HEK293 (cell line): ENCODE measurements at regions not wholly inside any gene's neighbourhood (a gene's known extent, or its start where the extent isn't known, plus 50 kb on each side); places are given as distances from the start of the nearest gene placed in this dataset.

Experiments
- CTCF ChIA-PET: fragments of 350-600 bp; formaldehyde crosslinking; extraction: SDS; loops from one replicate; lab custom pipeline; 2021; ENCODE audit warnings: antibody characterized with exemption; lab: Yijun Ruan, JAX
- POLR2A ChIA-PET: fragments of 300-600 bp; formaldehyde crosslinking; extraction: SDS; loops from one replicate; lab custom pipeline; 2020; ENCODE audit warnings: antibody characterized with exemption, inconsistent platforms; lab: Yijun Ruan, JAX
- H3K27ac ChIP-seq: fragments of 200-500 bp; sonication (Bioruptor generic); 2 replicates; pipeline ENCODE4 v1.5.1; 2014; ENCODE audit warnings: low read depth, low read length, control low read depth, inconsistent platforms; ENCODE audit errors: extremely low read depth
- H3K36me3 ChIP-seq, 2 experiments: fragments of 200-500 bp in 1 of 2; sonication (Bioruptor generic) in 1 of 2; 1 replicate in 1 of 2; 2 replicates in 1 of 2; pipeline ENCODE4 v1.5.1; 2014 to 2017; ENCODE audit warnings: inconsistent platforms in 2 of 2, low read length in 2 of 2; ENCODE audit not compliant: control insufficient read depth in 2 of 2, insufficient read depth in 1 of 2
- H3K4me1 ChIP-seq: fragments of 200-500 bp; sonication (Bioruptor generic); 2 replicates; pipeline ENCODE4 v1.5.1; 2014; ENCODE audit warnings: mild to moderate bottlenecking, low read length, inconsistent platforms; ENCODE audit not compliant: control insufficient read depth, insufficient read depth
- H3K4me3 ChIP-seq: 2 replicates; pipeline ENCODE4 v1.5.1; 2011; ENCODE audit warnings: low read depth, mild to moderate bottlenecking, control low read depth, low read length, moderate library complexity
- H3K9me3 ChIP-seq: fragments of 200-500 bp; sonication (Bioruptor generic); 2 replicates; pipeline ENCODE4 v1.5.1; 2014; ENCODE audit warnings: low read depth, low read length, inconsistent platforms; ENCODE audit not compliant: control insufficient read depth, insufficient read depth
- BCL11A ChIP-seq: fragments of 450-650 bp; formaldehyde crosslinking; IDR thresholded peaks from 2 replicates; pipeline ENCODE4 v1.5.1; 2016; ENCODE audit warnings: low read depth, missing biosample characterization, missing genetic modification characterization
- KLF9 ChIP-seq: fragments of 450-650 bp; formaldehyde crosslinking; IDR thresholded peaks from 2 replicates; pipeline ENCODE4 v1.5.1; 2016; ENCODE audit warnings: missing biosample characterization, missing genetic modification characterization, low read depth
- MYNN ChIP-seq: fragments of 450-650 bp; formaldehyde crosslinking; IDR thresholded peaks from 2 replicates; pipeline ENCODE4 v1.5.1; 2016; ENCODE audit warnings: missing biosample characterization, missing genetic modification characterization, borderline replicate concordance
- RBAK ChIP-seq: fragments of 450-650 bp; formaldehyde crosslinking; IDR thresholded peaks from 2 replicates; pipeline ENCODE4 v1.5.1; 2016; ENCODE audit warnings: missing biosample characterization, missing genetic modification characterization
- ZBTB21 ChIP-seq: fragments of 450-650 bp; formaldehyde crosslinking; IDR thresholded peaks from 2 replicates; pipeline ENCODE4 v1.5.1; 2017; ENCODE audit warnings: missing biosample characterization, missing genetic modification characterization
- ZBTB44 ChIP-seq: fragments of 450-650 bp; IDR thresholded peaks from 2 replicates; pipeline ENCODE4 v1.5.1; 2018; ENCODE audit warnings: missing biosample characterization, mild to moderate bottlenecking, missing genetic modification characterization
- ZBTB8A ChIP-seq: fragments of 450-650 bp; formaldehyde crosslinking; IDR thresholded peaks from 2 replicates; pipeline ENCODE4 v1.5.1; 2016; ENCODE audit warnings: missing biosample characterization, missing genetic modification characterization
- ZNF114 ChIP-seq: fragments of 450-650 bp; formaldehyde crosslinking; IDR thresholded peaks from 2 replicates; pipeline ENCODE4 v1.5.0; 2017; ENCODE audit warnings: missing biosample characterization, missing genetic modification characterization
- ZNF132 ChIP-seq: fragments of 450-650 bp; formaldehyde crosslinking; IDR thresholded peaks from 2 replicates; pipeline ENCODE4 v1.5.1; 2017; ENCODE audit warnings: missing biosample characterization, missing genetic modification characterization, borderline replicate concordance
- ZNF138 ChIP-seq: fragments of 450-650 bp; formaldehyde crosslinking; IDR thresholded peaks from 2 replicates; pipeline ENCODE4 v1.5.1; 2016; ENCODE audit warnings: missing biosample characterization, missing genetic modification characterization, borderline replicate concordance
- ZNF148 ChIP-seq: fragments of 450-650 bp; formaldehyde crosslinking; IDR thresholded peaks from 2 replicates; pipeline ENCODE4 v1.5.0; 2017; ENCODE audit warnings: missing biosample characterization, missing genetic modification characterization, borderline replicate concordance
- ZNF184 ChIP-seq: fragments of 450-650 bp; IDR thresholded peaks from 2 replicates; pipeline ENCODE4 v1.5.1; 2018; ENCODE audit warnings: missing biosample characterization, mild to moderate bottlenecking, missing genetic modification characterization
- ZNF239 ChIP-seq: fragments of 450-650 bp; formaldehyde crosslinking; IDR thresholded peaks from 2 replicates; pipeline ENCODE4 v1.5.1; 2016; ENCODE audit warnings: missing biosample characterization, missing genetic modification characterization
- ZNF26 ChIP-seq: fragments of 450-650 bp; formaldehyde crosslinking; IDR thresholded peaks from 2 replicates; pipeline ENCODE4 v1.5.1; 2016; ENCODE audit warnings: missing biosample characterization, missing genetic modification characterization
- ZNF404 ChIP-seq: fragments of 450-650 bp; formaldehyde crosslinking; IDR thresholded peaks from 2 replicates; pipeline ENCODE4 v1.5.1; 2017; ENCODE audit warnings: missing biosample characterization, missing genetic modification characterization
- ZNF426 ChIP-seq: fragments of 450-650 bp; formaldehyde crosslinking; IDR thresholded peaks from 2 replicates; pipeline ENCODE4 v1.5.1; 2017; ENCODE audit warnings: missing biosample characterization, missing genetic modification characterization, mild to moderate bottlenecking, inconsistent platforms, moderate library complexity
- ZNF530 ChIP-seq: fragments of 450-650 bp; formaldehyde crosslinking; IDR thresholded peaks from 2 replicates; pipeline ENCODE4 v1.5.1; 2016; ENCODE audit warnings: low read depth, missing biosample characterization, missing genetic modification characterization
- ZNF600 ChIP-seq: fragments of 450-650 bp; formaldehyde crosslinking; IDR thresholded peaks from 2 replicates; pipeline ENCODE4 v1.5.1; 2016; ENCODE audit warnings: missing biosample characterization, missing genetic modification characterization
- ZNF623 ChIP-seq: fragments of 450-650 bp; formaldehyde crosslinking; IDR thresholded peaks from 2 replicates; pipeline ENCODE4 v1.5.1; 2016; ENCODE audit warnings: missing biosample characterization, missing genetic modification characterization
- ZNF670 ChIP-seq: fragments of 450-650 bp; formaldehyde crosslinking; IDR thresholded peaks from 2 replicates; pipeline ENCODE4 v1.5.1; 2016; ENCODE audit warnings: missing biosample characterization, missing genetic modification characterization, low read depth
- ZNF701 ChIP-seq: fragments of 450-650 bp; formaldehyde crosslinking; IDR thresholded peaks from 2 replicates; pipeline ENCODE4 v1.5.1; 2016; ENCODE audit warnings: missing biosample characterization, missing genetic modification characterization
- ZNF776 ChIP-seq: fragments of 450-650 bp; formaldehyde crosslinking; IDR thresholded peaks from 2 replicates; pipeline ENCODE4 v1.5.0; 2017; ENCODE audit warnings: missing biosample characterization, missing genetic modification characterization, borderline replicate concordance
- ZSCAN16 ChIP-seq: fragments of 450-650 bp; formaldehyde crosslinking; IDR thresholded peaks from 2 replicates; pipeline ENCODE4 v1.5.1; 2016; ENCODE audit warnings: missing biosample characterization, missing genetic modification characterization
- ZSCAN4 ChIP-seq: fragments of 450-650 bp; formaldehyde crosslinking; IDR thresholded peaks from 2 replicates; pipeline ENCODE4 v1.5.1; 2017; ENCODE audit warnings: missing biosample characterization, missing genetic modification characterization

- H3K4me1 ChIP-seq: no peaks in the 10 kb centered on the region
- no peaks in the 10 kb centered on the region for H3K36me3 ChIP-seq
- TF ChIP-seq ZNF623 (tag by site-specific recombination) (no peak), ZNF701 (tag by site-specific recombination) (no peak), ZNF138 (tag by site-specific recombination) (no peak), ZSCAN4 (tag by site-specific recombination) (no peak), ZBTB21 (no peak), ZBTB44 (tag by site-specific recombination) (no peak), ZNF776 (tag by site-specific recombination) (no peak), ZNF404 (tag by site-specific recombination) (no peak), ZNF530 (tag by site-specific recombination) (no peak), ZNF426 (tag by site-specific recombination) (no peak), ZNF132 (no peak), ZSCAN16 (tag by site-specific recombination) (no peak), ZNF184 (tag by site-specific recombination) (no peak), ZBTB8A (tag by site-specific recombination) (no peak), BCL11A (tag by site-specific recombination) (no peak), ZNF600 (tag by site-specific recombination) (no peak), KLF9 (no peak), ZNF239 (tag by site-specific recombination) (no peak), ZNF148 (tag by site-specific recombination) (no peak), RBAK (no peak)
- no peak overlapping the region for H3K27ac ChIP-seq
- POLR2A ChIA-PET: no interaction called here
- no peak overlapping the region for H3K4me3 ChIP-seq
- no peaks in the 10 kb centered on the region for H3K9me3 ChIP-seq
- CTCF ChIA-PET: no interaction called here
Observed at GRCh38 chr1:221018414-221018813, 139.2 kb downstream of the HLX start.

- H3K4me1 ChIP-seq: no peaks in the 10 kb centered on the region
- POLR2A ChIA-PET: no interaction called here
- H3K4me3 ChIP-seq: no peak overlapping the region
- no peak overlapping the region for H3K27ac ChIP-seq
- no peaks in the 10 kb centered on the region for H3K9me3 ChIP-seq
- no peak for TF ChIP-seq ZNF26 (tag by site-specific recombination)
- TF ChIP-seq ZNF114: no peak
- no peak for TF ChIP-seq MYNN (tag by site-specific recombination)
- TF ChIP-seq ZNF670 (tag by site-specific recombination): no peak
- TF ChIP-seq ZNF530 (tag by site-specific recombination): no peak
- CTCF ChIA-PET: no interaction called here
- no peaks in the 10 kb centered on the region for H3K36me3 ChIP-seq
Observed at GRCh38 chr1:221022331-221022730, 143.1 kb downstream of the HLX start.
